Astrocyte (in vitro differentiated cells and primary cell): ENCODE measurements at regions not wholly inside any gene's neighbourhood (a gene's known extent, or its start where the extent isn't known, plus 50 kb on each side); places are given as distances from the start of the nearest gene placed in this dataset.
A peak's percentile ranks its signal among the peaks of the same experiment; 100 is the strongest.

Source experiments
- DNase-seq: peaks from one replicate; pipeline ENCODE4 v3.0.0-alpha.2; 2010; ENCODE audit warnings: low read depth
- FAIRE-seq: peaks from 2 replicates; lab custom pipeline; 2011; peaks lifted over from hg19 to GRCh38; lab: Jason Lieb, UNC
- H2AFZ ChIP-seq: 2 replicates; pipeline ENCODE4 v1.6.0; 2012; ENCODE audit warnings: low read depth, low read length, inconsistent platforms
- H3K27ac ChIP-seq: 2 replicates; pipeline ENCODE4 v1.5.1; 2011; ENCODE audit warnings: low read depth, low read length, inconsistent platforms
- H3K27me3 ChIP-seq: 2 replicates; pipeline ENCODE4 v1.6.0; 2011; ENCODE audit warnings: low read length, inconsistent platforms; ENCODE audit not compliant: insufficient read depth
- H3K36me3 ChIP-seq: 2 replicates; pipeline ENCODE4 v1.5.1; 2011; ENCODE audit warnings: low read length, inconsistent platforms; ENCODE audit not compliant: insufficient read depth
- H3K4me1 ChIP-seq: 2 replicates; pipeline ENCODE4 v1.5.1; 2011; ENCODE audit warnings: low read length, inconsistent platforms; ENCODE audit not compliant: insufficient read depth
- H3K4me2 ChIP-seq: 2 replicates; pipeline ENCODE4 v1.6.0; 2012; ENCODE audit warnings: low read length, inconsistent platforms
- H3K4me3 ChIP-seq: 2 replicates; pipeline ENCODE4 v1.5.1; 2011; ENCODE audit warnings: low read depth, mild to moderate bottlenecking, low read length, inconsistent platforms; ENCODE audit not compliant: insufficient read depth
- H3K79me2 ChIP-seq: 2 replicates; pipeline ENCODE4 v1.6.0; 2012; ENCODE audit warnings: mild to moderate bottlenecking, low read length, inconsistent platforms; ENCODE audit not compliant: insufficient read depth
- H3K9ac ChIP-seq: 2 replicates; pipeline ENCODE4 v1.6.0; 2012; ENCODE audit warnings: mild to moderate bottlenecking, low read length, inconsistent platforms
- H3K9me3 ChIP-seq: 2 replicates; pipeline ENCODE4 v1.5.1; 2012; ENCODE audit warnings: low read depth, mild to moderate bottlenecking, low read length, inconsistent platforms; ENCODE audit not compliant: insufficient read depth
- H4K20me1 ChIP-seq: 2 replicates; pipeline ENCODE4 v1.6.0; 2012; ENCODE audit warnings: low read length, inconsistent platforms; ENCODE audit not compliant: insufficient read depth
- H3K27ac Mint-ChIP-seq: one replicate; pipeline ENCODE4 v1.8.0; 2021; ENCODE audit warnings: mild to moderate bottlenecking, mixed read lengths; ENCODE audit not compliant: unreplicated experiment
- H3K27me3 Mint-ChIP-seq: one replicate; pipeline ENCODE4 v1.8.0; 2021; ENCODE audit warnings: low read depth, mixed read lengths; ENCODE audit not compliant: unreplicated experiment
- H3K36me3 Mint-ChIP-seq: one replicate; pipeline ENCODE4 v1.8.0; 2021; ENCODE audit warnings: low read depth, mixed read lengths; ENCODE audit not compliant: unreplicated experiment
- H3K4me1 Mint-ChIP-seq: one replicate; pipeline ENCODE4 v1.8.0; 2021; ENCODE audit warnings: low read depth, mixed read lengths; ENCODE audit not compliant: unreplicated experiment
- H3K4me3 Mint-ChIP-seq: one replicate; pipeline ENCODE4 v1.8.0; 2021; ENCODE audit warnings: mild to moderate bottlenecking, moderate library complexity, mixed read lengths; ENCODE audit not compliant: unreplicated experiment
- H3K9me3 Mint-ChIP-seq: one replicate; pipeline ENCODE4 v1.8.0; 2021; ENCODE audit warnings: mild to moderate bottlenecking, mixed read lengths; ENCODE audit not compliant: unreplicated experiment
- CTCF ChIP-seq: IDR thresholded peaks from 2 replicates; pipeline ENCODE4 v1.5.1; 2011; ENCODE audit warnings: low read depth, mild to moderate bottlenecking, inconsistent platforms, low read length, moderate library complexity; ENCODE audit not compliant: insufficient read depth
- EZH2 ChIP-seq: IDR thresholded peaks from 2 replicates; pipeline ENCODE4 v1.6.1; 2012; ENCODE audit warnings: mild to moderate bottlenecking, low read length, inconsistent platforms; ENCODE audit not compliant: insufficient read depth

- TF ChIP-seq CTCF (no peak), EZH2 (no peak)
- H3K4me3 Mint-ChIP-seq, result no peak overlapping the region
- peaks cover 1% of the 10 kb centered on the region for H3K9me3 Mint-ChIP-seq
- H3K4me1 ChIP-seq, result no peaks in the 10 kb centered on the region
- no peaks in the 10 kb centered on the region for H4K20me1 ChIP-seq
- H3K36me3 ChIP-seq, result no peaks in the 10 kb centered on the region
- H3K79me2 ChIP-seq, result no peaks in the 10 kb centered on the region
- H2AFZ ChIP-seq, result no peak overlapping the region
- H3K4me3 ChIP-seq, result no peak overlapping the region
- H3K27ac Mint-ChIP-seq, result no peak overlapping the region
- peaks cover 32% of the 10 kb centered on the region for H3K4me1 Mint-ChIP-seq
- no peak overlapping the region for H3K27ac ChIP-seq
- H3K36me3 Mint-ChIP-seq, result no peaks in the 10 kb centered on the region
- no peak for DNase-seq
- peaks cover 8% of the 10 kb centered on the region for H3K27me3 Mint-ChIP-seq
- H3K4me2 ChIP-seq, result no peak overlapping the region
- no peaks in the 10 kb centered on the region for H3K27me3 ChIP-seq
- no peak overlapping the region for H3K9ac ChIP-seq
- H3K9me3 ChIP-seq, result no peaks in the 10 kb centered on the region
- peak; percentile 50 for FAIRE-seq
Observed at GRCh38 chr10:44009891-44010632, 361.4 kb upstream of the ZNF32 start.

- Histone ChIP-seq H3K27me3 (no peaks in the 10 kb centered on the region), H3K36me3 (no peaks in the 10 kb centered on the region), H3K4me1 (no peaks in the 10 kb centered on the region), H3K4me2 (no peak overlapping the region), H3K27ac (no peak overlapping the region), H3K9ac (no peak overlapping the region), H3K79me2 (no peaks in the 10 kb centered on the region), H2AFZ (no peak overlapping the region), H3K9me3 (no peaks in the 10 kb centered on the region), H4K20me1 (no peaks in the 10 kb centered on the region), H3K4me3 (no peak overlapping the region)
- Mint-ChIP-seq H3K27ac (no peak overlapping the region), H3K4me1 (peaks cover 32% of the 10 kb centered on the region), H3K4me3 (no peak overlapping the region), H3K9me3 (peaks cover 1% of the 10 kb centered on the region), H3K36me3 (no peaks in the 10 kb centered on the region), H3K27me3 (peaks cover 4% of the 10 kb centered on the region)
- no peak for FAIRE-seq
- DNase-seq, result no peak
- TF ChIP-seq EZH2 (no peak), CTCF (no peak)
Observed at GRCh38 chr10:44008917-44009709, 360.4 kb upstream of the ZNF32 start.
